HTR-8/SVneo (cell line): ENCODE measurements at regions not wholly inside any gene's neighbourhood (a gene's known extent, or its start where the extent isn't known, plus 50 kb on each side); places are given as distances from the start of the nearest gene placed in this dataset.
A peak's percentile ranks its signal among the peaks of the same experiment; 100 is the strongest.
"Not testable (repeated sequence)": the region's sequence is repeated elsewhere in the genome, so short reads cannot be mapped to it uniquely, and the experiment has no call there.

Experiments
- DNase-seq: peaks from one replicate; pipeline ENCODE4 v3.0.0; 2011; ENCODE audit warnings: low spot score, mixed read lengths; ENCODE audit not compliant: insufficient read length
- FAIRE-seq: peaks from 2 replicates; lab custom pipeline; 2011; peaks lifted over from hg19 to GRCh38; lab: Jason Lieb, UNC

- DNase-seq (no peak), FAIRE-seq (no peak)
Measured at GRCh38 chr5:9829621-9830020, 199.5 kb upstream of the TAS2R1 start.

GRCh38 chr5:9820691-9821449, 190.7 kb upstream of the TAS2R1 start:
- no peak for FAIRE-seq
- DNase-seq: no peak

- peak; percentile 38 for FAIRE-seq
- no peak for DNase-seq
Measured at GRCh38 chr5:9818340-9818845, 188.2 kb upstream of the TAS2R1 start.

DNA sequence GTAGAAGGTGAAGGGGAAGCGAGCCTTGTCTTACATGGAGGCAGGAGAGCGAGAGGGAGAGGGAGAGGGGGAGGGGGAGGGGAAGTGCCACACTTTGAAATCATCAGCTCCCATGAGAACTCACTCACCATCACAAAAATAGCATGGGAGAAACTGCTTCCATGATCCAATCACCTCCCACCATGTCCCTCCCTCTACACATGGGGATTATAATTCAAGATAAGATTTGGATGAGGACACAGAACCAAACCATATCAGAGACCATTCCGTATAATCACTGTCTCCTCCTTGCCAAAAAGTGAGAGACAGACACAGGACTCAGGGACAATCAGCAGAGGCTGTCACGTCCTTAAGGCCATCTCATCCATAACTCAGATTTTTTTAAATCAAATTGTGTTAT, 187.7 kb upstream of the TAS2R1 start:
- peak; percentile 86 for FAIRE-seq
- no peak for DNase-seq

GRCh38 chr5:9815051-9815450, 184.9 kb upstream of the TAS2R1 start:
- FAIRE-seq (peak; percentile 78), DNase-seq (no peak)

- FAIRE-seq: peak; percentile 69
Measured at GRCh38 chr5:9813305-9813704, 183.2 kb upstream of the TAS2R1 start.

GRCh38 chr5:9807366-9807765, 177.2 kb upstream of the TAS2R1 start:
- DNase-seq, FAIRE-seq: not testable (repeated sequence)

More at GRCh38 chr5:9813305-9813704, 183.2 kb upstream of the TAS2R1 start:
- no peak for DNase-seq

DNA sequence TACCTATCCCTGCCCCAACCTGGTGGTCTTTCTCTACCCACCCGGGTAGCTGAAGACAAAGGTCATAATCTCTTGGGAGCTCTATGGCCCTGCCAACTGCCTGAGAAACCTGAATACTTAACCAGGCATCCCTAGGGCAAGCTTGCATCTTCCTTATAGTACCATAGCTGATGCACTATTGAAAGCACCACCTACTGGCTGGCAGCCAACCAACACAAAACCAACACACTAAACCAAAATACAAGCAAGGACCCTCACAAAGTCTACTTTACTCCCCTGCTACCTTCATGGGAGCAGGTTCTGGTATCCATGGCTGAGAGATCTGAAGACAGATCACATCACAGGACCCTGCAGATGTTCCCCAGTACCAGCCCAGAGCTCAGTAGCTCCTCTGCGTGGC, 171.8 kb upstream of the TAS2R1 start:
- FAIRE-seq (no peak), DNase-seq (no peak)

- no peak for DNase-seq
- FAIRE-seq: no peak
Measured at GRCh38 chr5:9799606-9800005, 169.5 kb upstream of the TAS2R1 start.

DNA sequence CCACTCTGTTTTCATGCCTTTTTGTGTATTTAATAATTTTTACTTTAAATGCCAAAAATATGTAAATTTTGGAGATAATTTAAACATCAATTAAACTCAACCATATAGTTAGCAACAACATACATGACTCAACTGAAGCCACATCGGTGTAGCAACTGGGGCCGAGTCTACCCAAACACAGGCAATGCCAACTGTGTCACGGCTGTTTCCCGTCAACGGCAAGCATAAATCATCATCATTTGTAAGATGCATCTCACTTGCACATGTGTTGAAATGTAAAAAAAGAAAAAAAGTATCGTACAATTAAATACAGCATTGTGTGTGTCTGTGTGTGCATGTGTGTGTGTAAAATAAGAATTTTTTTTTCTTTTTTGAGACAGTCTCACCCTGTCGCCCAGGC, 160.1 kb upstream of the TAS2R1 start:
- DNase-seq (no peak), FAIRE-seq (peak; percentile 69)

GRCh38 chr5:9789777-9790176, 159.6 kb upstream of the TAS2R1 start:
- DNase-seq (no peak), FAIRE-seq (peak; percentile 69)

GRCh38 chr5:9787861-9788600, 157.9 kb upstream of the TAS2R1 start:
- no peak for DNase-seq
- no peak for FAIRE-seq

DNA sequence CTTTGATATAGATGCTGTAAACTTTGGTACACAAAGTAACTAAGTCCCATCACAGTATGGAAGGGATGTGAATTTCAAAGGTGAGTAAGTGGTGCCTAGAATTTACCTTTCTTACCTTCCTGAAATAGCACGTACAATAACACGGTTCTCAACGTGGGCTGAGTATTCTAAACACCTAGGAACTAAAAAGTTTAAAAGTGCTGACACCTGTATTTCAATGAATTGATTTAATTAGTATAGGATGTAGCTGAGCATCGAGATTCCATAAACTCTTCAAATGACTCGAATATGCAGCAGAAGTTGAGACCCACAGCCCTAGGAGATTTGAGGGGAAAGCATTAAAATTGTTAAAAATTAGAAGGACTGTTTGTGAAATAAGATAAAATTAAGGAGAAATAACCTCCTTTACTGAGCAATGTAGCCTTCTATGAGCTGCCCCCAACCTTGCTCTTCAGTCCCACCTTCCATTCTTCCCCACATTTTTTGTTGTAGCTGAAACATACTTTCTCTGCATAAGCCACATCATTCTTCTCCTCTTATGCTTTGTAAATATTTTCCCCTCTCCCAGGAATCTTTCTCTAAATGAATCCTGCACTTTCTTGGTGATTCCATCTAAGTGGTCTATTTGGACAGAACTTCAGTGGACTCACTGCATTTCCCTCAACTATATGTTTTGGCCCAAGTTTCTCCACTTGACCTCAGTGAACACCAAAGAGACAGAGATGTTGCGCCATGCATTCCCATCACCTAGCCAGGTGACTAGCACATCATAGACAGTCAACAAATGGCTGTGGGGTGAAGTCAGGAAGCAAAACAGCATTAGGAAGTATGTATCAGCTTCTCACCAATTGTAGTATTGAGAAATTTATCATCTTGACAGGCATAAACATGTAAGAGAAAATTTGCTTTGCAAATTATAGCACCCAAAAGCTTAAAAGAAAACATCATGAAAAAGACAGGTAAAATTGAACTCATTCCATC, 156.5 kb upstream of the TAS2R1 start:
- DNase-seq: no peak
- no peak for FAIRE-seq

DNA sequence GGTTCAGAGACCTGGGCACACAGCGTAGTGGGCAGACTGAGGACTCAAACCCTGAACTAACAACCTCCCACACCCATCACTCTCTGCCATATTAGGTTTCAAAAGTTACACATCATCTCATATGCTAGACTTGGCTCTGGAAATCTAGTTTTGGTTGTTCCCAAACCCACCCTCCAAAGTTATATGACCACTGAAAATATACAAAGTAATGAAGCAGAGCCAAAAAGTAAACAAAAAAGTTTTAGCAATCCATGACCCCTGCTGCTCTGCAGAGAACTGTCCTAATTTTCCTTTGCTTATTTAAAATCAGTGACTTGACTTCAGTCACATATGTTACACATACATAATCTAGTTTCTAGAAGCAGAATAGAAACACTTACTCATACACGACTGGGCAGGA, 155.6 kb upstream of the TAS2R1 start:
- FAIRE-seq: no peak
- DNase-seq: no peak

GRCh38 chr5:9784231-9784630, 154.1 kb upstream of the TAS2R1 start:
- no peak for FAIRE-seq
- DNase-seq: no peak

GRCh38 chr5:9782826-9783560, 152.8 kb upstream of the TAS2R1 start:
- FAIRE-seq (no peak), DNase-seq (no peak)

GRCh38 chr5:9781890-9782289, 151.7 kb upstream of the TAS2R1 start:
- FAIRE-seq: no peak
- no peak for DNase-seq

GRCh38 chr5:9781275-9781674, 151.1 kb upstream of the TAS2R1 start:
- DNase-seq: no peak
- FAIRE-seq: no peak

- DNase-seq (no peak), FAIRE-seq (no peak)
Measured at GRCh38 chr5:9780501-9780900, 150.3 kb upstream of the TAS2R1 start.

DNA sequence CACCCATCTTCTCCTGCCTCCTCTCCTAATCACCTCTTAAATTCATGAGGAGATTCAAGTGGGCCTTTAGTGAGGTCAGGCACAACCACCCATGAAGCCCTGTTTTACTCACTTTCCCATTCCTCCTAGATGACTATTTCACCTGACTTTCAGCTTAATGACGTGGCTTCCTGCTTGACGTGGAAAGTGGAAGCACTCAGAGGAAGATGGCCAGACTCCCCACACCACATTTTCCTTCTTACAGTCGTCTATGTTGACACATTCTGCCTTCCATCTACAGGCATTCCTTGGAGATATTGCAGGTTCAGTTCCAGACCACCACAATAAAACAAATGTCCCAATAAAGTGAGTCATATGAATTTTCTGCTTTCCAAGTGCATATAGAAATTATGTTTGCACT, 146.4 kb upstream of the TAS2R1 start:
- DNase-seq (no peak), FAIRE-seq (peak; percentile 63)
